GM11168 (cell line): ENCODE measurements at regions not wholly inside any gene's neighbourhood (a gene's known extent, or its start where the extent isn't known, plus 50 kb on each side); places are given as distances from the start of the nearest gene placed in this dataset.

ENCODE experiments used
- in situ Hi-C: fragments of 300-500 bp; cut with MboI; formaldehyde crosslinking; loops from one replicate; pipeline ENCODE4 v1.12.0; 2022; ENCODE audit warnings: low sequenced_read_pairs; ENCODE audit not compliant: unreplicated experiment

DNA sequence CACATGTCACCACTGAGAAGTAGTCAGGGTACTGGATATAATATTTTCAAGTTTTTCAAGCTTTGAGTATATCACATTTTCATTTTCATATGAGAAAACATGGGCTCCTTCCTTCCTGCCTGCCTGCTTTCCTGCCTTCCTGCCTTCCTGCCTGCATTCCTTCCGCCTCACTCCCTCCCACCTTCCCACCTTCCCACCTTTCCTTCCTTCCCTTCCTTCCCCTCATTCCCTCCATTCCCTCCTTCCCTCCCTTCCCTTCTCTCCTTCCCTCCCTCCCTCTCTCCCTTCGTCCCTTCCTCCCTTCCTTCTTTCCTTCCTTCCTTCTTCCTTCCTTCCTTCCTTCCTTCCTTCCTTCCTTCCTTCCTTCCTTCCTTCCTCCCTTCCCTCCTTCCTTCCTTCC lies 175.3 kb downstream of the HMHB1 start:
- in situ Hi-C loops: no loop called here

DNA sequence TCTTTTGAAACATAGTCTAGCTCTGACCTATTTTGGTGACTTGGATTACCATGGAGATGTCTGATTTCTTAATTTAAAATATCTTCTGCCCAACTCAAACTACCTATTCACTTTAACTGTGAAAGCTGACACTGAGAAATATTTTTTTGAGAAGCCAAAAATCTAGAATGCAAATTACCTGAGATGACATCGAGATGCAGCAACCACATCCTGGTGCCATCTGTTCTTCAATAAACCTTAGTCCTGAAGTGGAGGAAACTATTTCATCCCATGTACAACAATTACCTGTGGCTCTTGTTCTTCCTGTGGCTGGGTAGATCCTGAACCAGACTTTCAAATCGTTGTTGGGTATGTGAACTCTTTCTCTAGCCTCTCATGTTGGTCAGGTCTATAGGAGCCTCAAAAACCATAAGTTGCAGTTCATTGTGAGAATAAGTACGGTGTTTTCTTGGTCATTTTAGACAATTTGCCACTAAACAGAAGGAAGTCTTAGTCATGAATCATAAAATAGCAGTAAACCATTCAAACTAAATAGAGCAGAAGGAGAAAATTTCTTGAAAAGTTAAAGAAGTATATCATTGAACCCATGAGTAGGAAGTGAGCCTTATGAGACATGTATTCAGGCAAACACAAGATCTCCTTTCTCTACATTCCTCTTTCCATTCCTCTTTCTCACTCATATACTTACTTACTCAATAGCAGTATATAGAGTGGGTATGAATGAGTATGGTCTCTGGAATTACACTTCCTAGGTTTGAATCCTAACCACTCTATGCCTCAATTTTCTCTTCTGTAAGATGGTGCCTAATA lies 176.0 kb downstream of the HMHB1 start:
- in situ Hi-C loops: no loop called here

DNA sequence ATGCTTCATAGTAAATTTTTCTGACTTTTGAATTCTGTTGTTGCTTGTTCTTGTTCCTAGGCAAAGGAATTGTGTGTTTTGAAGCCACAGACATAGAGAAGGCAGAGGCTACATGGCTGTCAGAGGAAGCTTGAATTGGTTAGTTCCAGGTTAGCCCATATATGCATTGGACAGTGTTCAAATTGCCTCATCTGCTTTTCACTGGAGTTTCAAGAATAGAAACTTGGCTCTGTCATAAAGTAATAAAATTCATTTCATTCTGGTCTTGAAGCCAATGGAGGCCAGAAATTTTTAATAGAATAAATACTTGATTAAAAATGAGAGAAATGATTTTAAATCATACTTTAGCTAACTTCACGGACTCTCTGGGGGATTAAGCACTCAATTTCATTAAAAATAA lies 178.0 kb downstream of the YIPF5 start:
- in situ Hi-C loops: no loop called here

DNA sequence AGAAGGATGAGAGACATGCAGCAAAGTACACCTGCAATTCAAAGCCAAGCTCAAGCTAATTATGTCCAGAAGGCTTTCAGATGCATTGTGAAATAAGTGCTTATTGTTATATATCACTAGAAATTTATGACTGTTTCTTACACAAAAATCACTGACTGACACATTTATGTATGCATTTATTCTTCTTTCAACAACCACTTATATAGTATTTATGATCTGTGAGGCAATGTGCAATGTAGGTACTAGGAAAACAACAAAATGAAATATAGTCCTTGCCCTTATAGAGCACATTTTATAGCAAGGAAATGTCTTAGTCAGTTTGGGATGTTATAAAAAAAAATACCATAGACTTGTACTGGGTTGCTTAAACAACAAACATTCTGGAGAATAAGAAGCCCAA lies 167.6 kb downstream of the YIPF5 start:
- in situ Hi-C loops: no loop called here

DNA sequence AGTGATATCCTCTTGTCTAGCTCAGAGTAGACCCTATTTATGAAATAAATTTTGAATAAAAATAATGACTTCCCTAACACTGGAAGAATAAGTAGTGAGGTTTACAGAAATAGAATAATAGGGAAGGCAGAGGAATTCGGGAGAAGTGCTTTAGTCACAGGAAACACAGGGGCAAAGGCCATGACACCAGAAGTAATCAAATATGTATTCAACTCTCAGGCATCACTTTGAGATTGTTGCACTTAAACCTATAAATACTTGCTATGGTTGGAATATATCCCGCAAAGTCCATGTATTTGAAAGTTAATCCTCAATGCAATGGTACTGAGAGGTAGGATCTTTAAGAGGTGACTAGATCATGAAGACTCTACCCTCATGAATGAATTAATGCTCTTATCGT lies 166.8 kb downstream of the YIPF5 start:
- in situ Hi-C loops: no loop called here

DNA sequence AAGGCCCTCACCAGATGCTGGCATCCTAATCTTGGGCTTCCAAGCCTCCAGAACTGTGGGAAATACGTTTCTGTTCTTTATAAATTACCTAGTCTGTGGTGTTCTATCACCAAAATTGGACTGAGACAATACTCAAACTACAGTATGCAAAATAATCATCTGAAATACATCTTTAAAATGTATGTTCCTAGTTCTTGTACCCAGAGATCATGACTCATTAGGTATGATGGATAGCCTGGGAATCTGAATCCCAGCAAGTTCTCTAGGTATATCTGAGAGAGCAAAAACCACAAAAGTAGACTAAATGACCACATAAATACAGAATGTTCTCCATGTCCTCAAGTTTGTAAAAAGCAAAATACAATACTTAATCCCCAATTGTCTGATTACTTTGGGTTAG lies 166.3 kb downstream of the YIPF5 start:
- in situ Hi-C loops: no loop called here

DNA sequence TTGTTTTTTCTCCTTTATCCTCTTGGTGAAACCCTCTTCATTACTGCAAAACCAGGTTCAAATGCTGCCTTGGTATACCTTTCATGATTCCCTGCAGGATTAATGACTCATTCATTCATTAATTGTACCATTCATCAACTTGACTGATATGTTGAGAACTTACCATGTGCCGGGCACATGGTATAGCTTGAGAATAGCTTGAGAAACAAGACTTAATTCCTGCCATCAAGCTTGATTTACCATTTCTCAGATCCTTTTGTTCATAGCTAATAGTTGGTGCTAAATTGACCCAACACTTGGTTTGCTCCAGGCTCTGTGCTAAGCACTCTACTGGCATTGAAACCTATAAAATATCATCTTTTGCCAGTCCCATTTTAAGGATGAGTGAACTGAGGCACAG lies 165.7 kb downstream of the YIPF5 start:
- in situ Hi-C loops: no loop called here

DNA sequence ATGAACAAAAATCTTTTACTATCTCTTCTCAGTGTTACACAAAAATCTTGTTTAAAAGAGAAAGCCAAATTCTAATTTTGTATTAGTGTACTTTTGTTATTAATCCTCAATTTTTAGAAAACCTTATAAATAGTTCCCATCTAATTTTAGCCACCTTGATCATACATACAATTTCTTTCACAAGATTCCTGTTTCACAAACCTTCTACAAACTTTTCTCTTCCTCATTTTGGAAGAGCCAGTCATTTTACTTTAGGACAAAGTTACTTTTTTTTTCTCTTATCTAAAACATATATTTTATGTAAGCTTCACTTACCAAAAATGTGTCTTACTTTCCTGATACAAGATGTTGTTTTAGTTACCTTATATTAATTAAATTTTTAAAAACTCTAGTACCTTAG lies 161.3 kb downstream of the YIPF5 start:
- in situ Hi-C loops: no loop called here

DNA sequence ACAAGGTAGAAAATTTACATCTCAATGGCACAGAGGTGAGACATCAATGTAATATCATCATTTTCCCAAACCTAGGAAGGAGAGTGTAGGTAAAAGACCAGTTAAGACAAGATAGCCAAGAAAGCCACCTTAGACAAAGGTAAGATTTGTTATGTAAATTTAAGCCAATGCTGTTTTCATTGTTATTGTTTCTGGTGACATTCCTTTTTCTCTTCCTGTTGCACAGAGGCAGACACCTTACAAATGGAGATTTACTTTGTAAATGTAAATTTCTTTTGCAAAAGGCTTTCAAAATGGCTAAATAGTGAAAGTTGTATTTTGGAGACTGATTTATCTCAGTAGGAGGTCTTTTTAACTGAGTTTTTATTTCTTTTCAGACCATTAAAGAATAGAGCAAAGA lies 159.1 kb downstream of the YIPF5 start:
- in situ Hi-C loops: no loop called here

DNA sequence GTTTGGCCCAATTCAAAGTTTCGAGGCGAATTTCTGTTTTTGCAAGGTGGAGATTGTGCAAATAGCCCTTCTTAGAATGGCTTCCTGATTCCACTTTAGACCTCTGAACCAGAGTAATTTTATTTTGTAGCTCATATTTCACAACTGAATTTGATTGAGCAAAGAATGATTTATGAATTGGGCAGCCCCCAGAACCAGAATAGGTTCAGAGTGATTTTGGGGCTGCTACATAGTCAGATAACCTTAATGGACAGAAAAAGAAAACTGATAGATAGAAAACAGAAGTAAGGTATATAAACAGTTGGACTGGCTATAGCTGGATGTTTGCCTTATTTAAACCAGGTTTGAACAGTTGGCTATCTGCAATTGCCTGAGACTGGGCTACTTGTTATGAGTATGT lies 156.6 kb downstream of the YIPF5 start:
- in situ Hi-C loops: no loop called here

DNA sequence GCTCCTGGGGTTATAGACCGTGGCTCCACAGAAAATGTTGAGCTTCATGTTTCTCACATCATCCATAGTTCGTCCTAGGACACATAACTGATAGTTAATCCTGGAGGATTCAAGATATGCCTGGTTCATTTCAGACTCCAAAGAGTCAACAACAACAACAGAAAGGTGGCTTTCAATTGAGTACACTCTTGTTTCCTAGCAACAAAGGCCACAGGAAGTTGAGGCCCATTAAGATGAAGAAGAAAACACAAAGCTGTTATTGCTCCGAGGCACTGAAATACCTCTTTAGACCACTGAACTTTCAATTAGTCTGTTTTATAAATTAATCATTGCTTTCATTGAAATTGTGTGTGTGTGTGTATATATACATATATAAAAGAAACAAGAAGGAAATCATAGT lies 154.5 kb downstream of the YIPF5 start:
- in situ Hi-C loops: no loop called here

DNA sequence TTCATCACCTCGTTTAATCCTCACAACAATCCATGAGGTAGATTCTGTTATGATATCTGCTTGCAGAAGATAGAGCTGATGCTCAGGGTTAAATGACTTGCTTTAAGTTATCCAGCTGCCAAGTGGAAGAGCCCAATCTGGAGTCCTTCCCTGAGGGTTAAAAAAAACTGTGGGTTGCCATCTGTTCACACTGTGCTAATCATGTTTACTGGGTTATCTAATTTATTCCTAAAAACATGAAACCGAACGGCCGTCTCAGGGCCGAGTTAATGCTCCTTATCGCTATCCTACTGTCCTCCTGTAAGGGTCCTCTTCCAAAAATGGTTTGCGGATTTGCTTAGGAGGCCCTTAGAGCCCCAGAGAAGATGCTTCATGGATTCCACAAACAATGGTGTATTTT lies 153.3 kb downstream of the YIPF5 start:
- in situ Hi-C loops: no loop called here

DNA sequence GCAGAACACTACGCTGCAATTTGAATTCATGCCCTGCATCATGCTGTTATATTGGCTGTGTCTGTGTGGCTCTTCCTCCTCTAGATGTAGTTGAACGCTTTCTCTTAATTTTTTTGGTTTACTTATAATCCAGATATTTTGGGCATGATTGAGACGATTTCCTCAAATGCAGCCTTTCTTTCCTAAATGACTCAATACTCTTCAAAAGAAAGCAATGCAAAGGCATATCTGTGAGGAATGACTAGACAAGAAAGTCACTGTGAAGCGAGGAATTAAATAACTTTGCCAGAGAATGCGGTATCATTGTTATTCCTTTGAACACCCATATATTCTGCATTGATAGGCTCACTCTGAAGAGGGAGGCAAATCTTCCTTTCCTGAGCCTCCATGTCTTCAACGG lies 152.8 kb downstream of the YIPF5 start:
- in situ Hi-C loops: no loop called here

DNA sequence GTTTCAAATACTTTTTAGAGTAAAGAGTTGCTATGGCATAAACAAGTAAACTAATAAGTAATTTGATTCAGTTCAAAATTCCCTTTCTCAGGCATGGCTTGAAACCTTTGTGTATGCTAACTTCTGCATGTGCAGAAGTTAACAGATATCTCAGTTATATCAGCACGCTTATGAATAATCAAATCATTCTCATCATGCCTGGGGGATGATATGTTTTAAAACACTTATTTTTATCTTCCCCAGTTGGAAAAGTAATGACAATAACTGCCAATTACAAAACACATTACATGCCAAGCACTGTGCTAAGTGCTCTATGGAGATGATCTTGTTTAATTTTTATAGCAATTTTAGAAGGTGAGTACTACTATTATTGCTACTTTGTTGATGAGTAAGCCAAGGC lies 146.4 kb downstream of the YIPF5 start:
- in situ Hi-C loops: no loop called here

DNA sequence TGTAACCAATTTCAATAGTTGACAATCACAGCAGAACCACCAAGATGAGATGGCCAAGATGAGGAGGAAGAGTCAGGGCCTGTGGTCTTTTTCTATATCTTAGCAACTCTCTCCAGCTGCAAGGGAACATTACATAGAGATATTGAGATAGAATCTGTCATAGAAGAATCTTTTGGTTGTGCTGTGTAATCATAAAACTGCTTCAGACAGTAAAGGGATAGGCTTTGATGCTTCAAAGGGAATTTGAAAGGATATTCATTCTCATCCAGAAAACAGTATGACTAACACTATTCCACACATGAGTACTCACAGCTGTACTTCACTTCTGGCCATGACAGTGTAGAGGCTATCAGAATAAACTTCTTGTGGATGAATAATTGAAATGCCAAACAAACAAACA lies 145.9 kb downstream of the YIPF5 start:
- in situ Hi-C loops: no loop called here

DNA sequence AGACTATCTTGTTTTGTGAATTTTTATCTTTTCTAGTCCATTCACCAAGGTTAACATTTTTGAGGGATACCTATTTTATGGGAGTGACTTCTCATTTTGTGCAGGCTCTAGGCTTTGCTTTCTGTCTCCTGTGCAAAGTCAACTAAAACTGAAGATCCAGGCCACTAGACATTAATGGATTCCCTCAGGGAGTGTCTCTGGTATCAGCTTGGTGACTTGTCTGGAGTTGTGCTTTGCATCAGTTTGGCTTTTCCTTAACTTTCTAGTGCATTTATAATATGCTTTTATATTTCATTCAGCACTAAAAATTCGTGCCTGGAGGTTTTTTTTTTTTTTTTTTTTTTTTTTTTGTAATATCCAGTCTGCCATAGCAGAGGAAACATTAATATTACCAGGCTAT lies 144.2 kb downstream of the YIPF5 start:
- in situ Hi-C loops: no loop called here

DNA sequence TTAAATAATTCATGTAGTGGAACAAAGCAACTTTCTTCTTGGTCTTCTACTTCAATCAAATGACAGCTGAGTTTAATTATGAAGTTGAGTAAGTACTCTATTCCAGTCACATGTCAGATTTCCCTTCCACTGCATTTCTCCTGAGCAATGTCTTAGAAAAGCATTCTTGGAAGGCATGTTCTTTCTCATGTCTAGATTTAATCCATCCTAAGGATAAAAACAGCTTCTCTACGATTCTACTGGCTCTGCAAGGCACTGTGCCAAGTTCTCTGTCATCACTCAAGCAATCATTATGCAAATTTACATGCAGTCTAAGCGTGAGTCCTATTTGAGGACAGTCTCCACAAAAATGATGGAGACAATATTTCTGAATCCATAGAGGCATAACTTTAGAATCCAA lies 142.4 kb downstream of the YIPF5 start:
- in situ Hi-C loops: no loop called here

DNA sequence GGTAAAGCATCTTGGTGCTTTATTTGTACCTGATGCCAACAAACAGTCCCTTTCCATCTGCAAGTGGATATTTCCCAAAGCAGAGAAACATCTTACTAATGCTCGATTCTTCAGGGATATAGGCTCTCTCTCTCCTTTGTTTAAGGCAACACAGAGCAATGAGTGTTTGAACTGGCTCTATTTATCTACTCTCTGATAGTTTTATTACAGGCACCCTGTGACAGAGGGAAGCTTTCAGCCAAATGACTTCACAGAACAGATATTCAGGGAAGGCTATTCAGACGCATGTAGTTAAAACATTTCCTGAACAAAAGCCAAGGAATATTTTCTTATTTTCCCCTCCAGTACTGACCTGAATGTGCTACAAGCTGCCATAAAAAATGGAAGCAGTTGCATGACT lies 141.8 kb downstream of the YIPF5 start:
- in situ Hi-C loops: no loop called here

DNA sequence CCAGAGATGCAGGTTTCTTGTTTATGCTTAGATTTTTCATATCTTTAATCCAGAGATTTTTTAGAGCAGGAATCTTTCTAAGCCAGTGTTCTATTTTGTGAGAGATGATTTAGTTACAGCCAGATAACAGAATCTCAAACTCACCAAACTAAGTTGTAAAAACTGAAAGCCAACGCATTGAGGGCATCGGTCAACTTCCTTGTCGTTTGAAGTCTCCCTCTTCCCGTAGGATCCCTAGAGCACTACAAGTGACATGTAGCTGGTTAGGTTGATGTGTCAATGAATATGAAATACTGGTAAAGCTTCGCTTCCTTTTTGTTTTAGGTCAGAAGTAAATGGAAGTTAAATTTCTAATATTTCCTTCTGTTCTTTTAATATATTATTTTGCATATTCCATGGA lies 139.6 kb downstream of the YIPF5 start:
- in situ Hi-C loops: no loop called here

DNA sequence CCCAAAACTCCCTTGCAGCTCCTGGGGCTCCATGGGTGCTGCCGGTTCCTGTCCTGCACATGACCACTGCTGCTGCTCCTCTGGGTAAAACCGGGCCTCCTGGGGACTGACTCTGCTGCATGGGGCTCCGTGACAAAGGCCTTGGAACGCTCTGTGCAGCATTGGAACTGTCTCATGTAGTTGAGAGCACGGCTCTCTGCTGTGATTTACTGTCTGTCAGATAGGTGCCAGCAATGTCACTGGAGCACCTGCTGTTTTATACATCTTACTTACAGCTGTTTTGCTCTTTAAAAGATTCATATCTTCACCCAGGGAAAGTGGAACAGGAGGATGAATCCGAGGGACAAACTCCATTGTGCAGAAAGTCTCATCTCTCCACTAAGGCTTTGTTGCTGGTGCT lies 138.1 kb downstream of the YIPF5 start:
- in situ Hi-C loops: no loop called here

DNA sequence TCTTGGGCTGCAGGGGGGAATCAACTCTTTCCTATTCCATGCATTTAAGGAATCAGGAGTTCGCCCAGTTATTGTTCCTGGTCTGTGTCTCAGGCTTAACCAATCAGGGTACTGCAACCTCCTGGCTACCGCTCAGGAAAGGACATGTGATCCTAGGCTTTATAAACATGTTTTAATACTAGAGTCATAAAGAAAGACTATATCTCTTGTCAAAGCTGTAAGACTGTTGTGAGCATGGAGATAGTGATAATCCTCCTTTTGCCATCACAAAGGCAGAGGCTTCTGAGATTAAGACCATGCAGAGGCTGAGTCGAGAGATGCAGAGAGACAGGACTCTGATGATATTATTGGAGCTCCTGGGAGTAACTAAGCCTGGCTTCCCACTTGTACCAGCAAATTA lies 137.0 kb downstream of the YIPF5 start:
- in situ Hi-C loops: no loop called here

DNA sequence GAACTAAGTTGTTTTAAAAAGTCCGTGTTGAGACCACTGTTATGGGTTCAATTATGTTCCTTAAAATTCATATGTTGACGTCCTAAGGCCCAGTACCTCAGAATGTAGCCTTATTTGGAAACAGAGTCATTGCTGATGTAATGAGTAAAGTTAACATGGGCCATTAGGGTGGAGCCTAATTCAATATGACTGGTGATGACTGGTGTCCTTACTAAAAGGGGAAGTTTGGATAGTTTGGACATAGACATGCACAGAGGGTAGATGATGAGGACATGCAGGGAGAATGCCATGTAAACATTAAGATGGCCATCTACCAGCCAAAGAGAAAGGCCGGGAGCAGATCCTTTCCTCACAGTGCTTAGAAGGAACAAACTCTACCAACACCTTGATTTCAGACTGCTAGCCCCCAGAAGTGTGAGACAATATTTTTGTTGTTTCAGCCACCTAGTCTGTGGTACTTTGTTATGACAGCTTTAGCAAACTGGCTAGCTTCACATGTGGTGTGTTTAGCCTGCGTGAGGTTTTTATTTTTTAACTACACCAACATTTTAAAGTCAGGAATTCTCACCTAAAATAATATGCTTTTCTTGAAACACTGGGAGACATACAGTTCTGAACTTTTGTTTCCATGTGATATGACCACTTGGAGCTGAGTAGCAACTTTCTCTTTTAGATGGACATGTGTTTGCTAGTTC lies 135.3 kb downstream of the YIPF5 start:
- in situ Hi-C loops: loop anchor here (5.0 kb wide), 1 partner anchor 73 kb away; no protein-coding TSS in a partner anchor
